ENCODE measurements at regions not wholly inside any gene's neighbourhood (a gene's known extent, or its start where the extent isn't known, plus 50 kb on each side); places are given as distances from the start of the nearest gene placed in this dataset.

DNA sequence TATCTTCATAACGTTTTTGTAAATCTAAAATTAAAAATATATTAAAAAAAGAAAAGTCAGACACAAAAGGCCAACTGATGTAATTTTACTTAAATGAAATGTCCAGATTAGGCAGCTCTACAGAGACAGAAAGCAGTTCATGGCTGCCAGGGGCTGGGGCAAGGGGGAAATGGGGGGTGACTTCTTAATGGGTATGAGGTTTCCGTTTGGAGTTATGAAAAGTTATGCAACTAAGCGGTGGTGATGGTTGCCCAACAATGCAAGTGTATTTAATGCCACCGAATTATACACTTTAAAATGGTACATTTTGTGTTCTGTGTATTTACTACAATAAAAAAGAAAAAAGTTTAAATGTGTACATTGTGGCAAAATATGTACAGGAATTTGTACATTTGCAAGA is 70.2 kb upstream of the TEX51 start:
- TF ChIP-seq, protein P1, sequence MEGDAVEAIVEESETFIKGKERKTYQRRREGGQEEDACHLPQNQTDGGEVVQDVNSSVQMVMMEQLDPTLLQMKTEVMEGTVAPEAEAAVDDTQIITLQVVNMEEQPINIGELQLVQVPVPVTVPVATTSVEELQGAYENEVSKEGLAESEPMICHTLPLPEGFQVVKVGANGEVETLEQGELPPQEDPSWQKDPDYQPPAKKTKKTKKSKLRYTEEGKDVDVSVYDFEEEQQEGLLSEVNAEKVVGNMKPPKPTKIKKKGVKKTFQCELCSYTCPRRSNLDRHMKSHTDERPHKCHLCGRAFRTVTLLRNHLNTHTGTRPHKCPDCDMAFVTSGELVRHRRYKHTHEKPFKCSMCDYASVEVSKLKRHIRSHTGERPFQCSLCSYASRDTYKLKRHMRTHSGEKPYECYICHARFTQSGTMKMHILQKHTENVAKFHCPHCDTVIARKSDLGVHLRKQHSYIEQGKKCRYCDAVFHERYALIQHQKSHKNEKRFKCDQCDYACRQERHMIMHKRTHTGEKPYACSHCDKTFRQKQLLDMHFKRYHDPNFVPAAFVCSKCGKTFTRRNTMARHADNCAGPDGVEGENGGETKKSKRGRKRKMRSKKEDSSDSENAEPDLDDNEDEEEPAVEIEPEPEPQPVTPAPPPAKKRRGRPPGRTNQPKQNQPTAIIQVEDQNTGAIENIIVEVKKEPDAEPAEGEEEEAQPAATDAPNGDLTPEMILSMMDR (IDR thresholded peaks at IDR 0.05 in 8 of 11, conservative IDR thresholded peaks at IDR 0.05 in 3 of 11): no peak
- no peak for TF ChIP-seq POLR2A (IDR thresholded peaks at IDR 0.05)
- no peak for TF ChIP-seq POLR2AphosphoS5 (IDR thresholded peaks at IDR 0.05)
